H9 (cell line): ENCODE measurements at regions not wholly inside any gene's neighbourhood (a gene's known extent, or its start where the extent isn't known, plus 50 kb on each side); places are given as distances from the start of the nearest gene placed in this dataset.

Experiments
- DNase-seq: peaks from one replicate; pipeline ENCODE4 v3.0.0-alpha.2; 2017
- H2AFZ ChIP-seq: one replicate; pipeline ENCODE4 v1.6.1; 2013; ENCODE audit warnings: mild to moderate bottlenecking, low read length, control low read depth, moderate library complexity
- H2AK5ac ChIP-seq: 2 replicates; pipeline ENCODE4 v1.6.1; 2013; ENCODE audit warnings: low read length, control low read depth, mixed read lengths; ENCODE audit not compliant: insufficient read length
- H2BK120ac ChIP-seq: one replicate; pipeline ENCODE4 v1.6.1; 2013; ENCODE audit warnings: low read depth, mild to moderate bottlenecking, low read length, control low read depth, inconsistent platforms; ENCODE audit not compliant: poor library complexity, severe bottlenecking
- H2BK12ac ChIP-seq: 2 replicates; pipeline ENCODE4 v1.6.1; 2013; ENCODE audit warnings: low read length, control low read depth, mixed read lengths, low read depth; ENCODE audit not compliant: insufficient read length
- H2BK15ac ChIP-seq: 2 replicates; pipeline ENCODE4 v1.6.1; 2013; ENCODE audit warnings: low read depth, low read length, control low read depth
- H2BK20ac ChIP-seq: one replicate; pipeline ENCODE4 v1.6.1; 2013; ENCODE audit warnings: low read depth, mild to moderate bottlenecking, low read length, control low read depth, inconsistent platforms; ENCODE audit not compliant: poor library complexity, severe bottlenecking
- H2BK5ac ChIP-seq: 2 replicates; pipeline ENCODE4 v1.6.1; 2013; ENCODE audit warnings: low read length, control low read depth, mixed read lengths; ENCODE audit not compliant: insufficient read length
- H3K14ac ChIP-seq: 2 replicates; pipeline ENCODE4 v1.6.1; 2013; ENCODE audit warnings: low read length, control low read depth; ENCODE audit not compliant: insufficient read depth
- H3K18ac ChIP-seq: 2 replicates; pipeline ENCODE4 v1.6.1; 2013; ENCODE audit warnings: low read depth, mild to moderate bottlenecking, mixed read lengths, low read length, control low read depth; ENCODE audit not compliant: insufficient read length
- H3K23ac ChIP-seq: 2 replicates; pipeline ENCODE4 v1.6.1; 2013; ENCODE audit warnings: low read length, control low read depth, mixed read lengths, low read depth; ENCODE audit not compliant: insufficient read length
- H3K23me2 ChIP-seq: 2 replicates; pipeline ENCODE4 v1.6.1; 2013; ENCODE audit warnings: low read depth, mild to moderate bottlenecking, mixed read lengths, low read length, control low read depth; ENCODE audit not compliant: insufficient read length, poor library complexity, severe bottlenecking
- H3K27ac ChIP-seq: 2 replicates; pipeline ENCODE4 v1.5.1; 2013; ENCODE audit warnings: low read length, control low read depth, mixed read lengths, low read depth; ENCODE audit not compliant: insufficient read length
- H3K27me3 ChIP-seq: 2 replicates; pipeline ENCODE4 v1.6.1; 2013; ENCODE audit warnings: low read length, control low read depth, inconsistent platforms; ENCODE audit not compliant: insufficient read depth
- H3K4ac ChIP-seq: 2 replicates; pipeline ENCODE4 v1.6.1; 2013; ENCODE audit warnings: low read depth, mild to moderate bottlenecking, control low read depth, inconsistent platforms, low read length, moderate library complexity
- H3K4me1 ChIP-seq: 2 replicates; pipeline ENCODE4 v1.6.1; 2013; ENCODE audit warnings: low read length, control low read depth, inconsistent platforms; ENCODE audit not compliant: insufficient read depth
- H3K4me2 ChIP-seq: 2 replicates; pipeline ENCODE4 v1.6.1; 2013; ENCODE audit warnings: low read length, control low read depth, mixed read lengths; ENCODE audit not compliant: insufficient read length, insufficient read depth
- H3K56ac ChIP-seq: 2 replicates; pipeline ENCODE4 v1.6.1; 2013; ENCODE audit warnings: low read depth, mild to moderate bottlenecking, mixed read lengths, low read length, control low read depth; ENCODE audit not compliant: insufficient read length
- H3K79me1 ChIP-seq: 2 replicates; pipeline ENCODE4 v1.6.1; 2013; ENCODE audit warnings: low read depth, mild to moderate bottlenecking, moderate library complexity, low read length, control low read depth, inconsistent platforms; ENCODE audit not compliant: insufficient read depth, poor library complexity, severe bottlenecking
- H3K79me2 ChIP-seq: 2 replicates; pipeline ENCODE4 v1.6.1; 2013; ENCODE audit warnings: low read length, control low read depth, inconsistent platforms; ENCODE audit not compliant: insufficient read depth
- H3K9ac ChIP-seq: 2 replicates; pipeline ENCODE4 v1.6.1; 2013; ENCODE audit warnings: low read length, control low read depth, mixed read lengths; ENCODE audit not compliant: insufficient read length; ENCODE audit errors: extremely low read depth
- H3K9me3 ChIP-seq: one replicate; pipeline ENCODE4 v1.6.1; 2013; ENCODE audit warnings: low read depth, low read length, inconsistent platforms; ENCODE audit not compliant: control insufficient read depth
- H3T11ph ChIP-seq: one replicate; pipeline ENCODE4 v1.6.1; 2013; ENCODE audit warnings: mild to moderate bottlenecking, low read length, control low read depth, inconsistent platforms
- H4K20me1 ChIP-seq: one replicate; pipeline ENCODE4 v1.6.1; 2013; ENCODE audit not compliant: control insufficient read depth, insufficient read length, insufficient read depth
- H4K5ac ChIP-seq: 2 replicates; pipeline ENCODE4 v1.6.1; 2013; ENCODE audit warnings: low read depth, mild to moderate bottlenecking, mixed read lengths, low read length, control low read depth; ENCODE audit not compliant: insufficient read length
- H4K8ac ChIP-seq: replicated peaks from 2 replicates; pipeline ENCODE4 v1.6.1; 2013; ENCODE audit warnings: low read length, control low read depth, mixed read lengths, low read depth; ENCODE audit not compliant: insufficient read length
- H4K91ac ChIP-seq: 2 replicates; pipeline ENCODE4 v1.6.1; 2013; ENCODE audit warnings: low read depth, mild to moderate bottlenecking, moderate library complexity, mixed read lengths, low read length, control low read depth; ENCODE audit not compliant: insufficient read length
- H3K27ac Mint-ChIP-seq, 3 experiments: 2 replicates in 2 of 3; 3 replicates in 1 of 3; pipeline ENCODE4 v1.8.0; 2020 to 2021; ENCODE audit warnings: mixed read lengths in 3 of 3, mild to moderate bottlenecking in 1 of 3, moderate library complexity in 1 of 3
- H3K27me3 Mint-ChIP-seq: 2 replicates; pipeline ENCODE4 v1.8.0; 2021; ENCODE audit warnings: low read depth, mild to moderate bottlenecking, moderate library complexity, mixed read lengths
- H3K36me3 Mint-ChIP-seq, 3 experiments: 2 replicates in 2 of 3; 3 replicates in 1 of 3; pipeline ENCODE4 v1.8.0; 2020 to 2021; ENCODE audit warnings: low read depth in 3 of 3, mixed read lengths in 3 of 3; ENCODE audit not compliant: insufficient read depth in 1 of 3
- H3K4me1 Mint-ChIP-seq, 2 experiments: 2 replicates each; pipeline ENCODE4 v1.8.0; 2020; ENCODE audit warnings: mixed read lengths in 2 of 2
- H3K4me3 Mint-ChIP-seq, 2 experiments: 2 replicates in 1 of 2; 3 replicates in 1 of 2; pipeline ENCODE4 v1.8.0; 2020 to 2021; ENCODE audit warnings: mild to moderate bottlenecking in 2 of 2, mixed read lengths in 2 of 2, moderate library complexity in 1 of 2
- H3K9me3 Mint-ChIP-seq, 2 experiments: 2 replicates in 1 of 2; 3 replicates in 1 of 2; pipeline ENCODE4 v1.8.0; 2020; ENCODE audit warnings: mild to moderate bottlenecking in 2 of 2, mixed read lengths in 2 of 2, moderate library complexity in 1 of 2
- WGBS: extraction: QIAGEN DNeasy Blood & Tissue Kit; methylation state at CpG from one replicate; pipeline ENCODE4 v1.1.7; 2013; ENCODE audit warnings: missing lambda C conversion rate, low lambda C conversion rate, mixed read lengths; ENCODE audit not compliant: insufficient read length; ENCODE audit errors: extremely low coverage; 5-methylcytosine and 5-hydroxymethylcytosine counted together
- TF ChIP-seq, protein P1 (sequence below): fragments of 200-600 bp; sonication (generic); conservative IDR thresholded peaks from 3 replicates; pipeline ENCODE4 v1.8.0; 2021; ENCODE audit warnings: antibody characterized with exemption, mild to moderate bottlenecking

DNA sequence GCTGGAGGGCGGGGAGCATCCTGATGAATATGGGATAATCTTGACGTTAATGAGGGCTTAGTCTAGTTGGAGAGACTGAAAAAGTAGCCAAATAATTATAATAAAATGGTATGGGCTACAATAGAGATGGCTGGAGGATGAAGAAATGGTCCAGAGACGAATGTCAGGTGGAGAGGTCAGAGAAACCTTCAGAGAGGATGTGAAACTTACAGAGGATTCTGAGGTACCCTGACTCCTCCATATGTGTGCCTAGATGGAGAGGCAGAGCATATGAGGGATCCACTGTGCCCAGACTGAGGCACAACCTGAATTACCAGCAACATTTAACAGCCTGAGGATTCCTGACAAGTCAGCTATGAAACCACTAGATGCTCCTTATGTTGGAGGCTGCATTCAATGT is 417.0 kb downstream of the ATP23 start:
- WGBS = no CpG with 5 or more reads among the region's 3 CpGs
- H3K27me3 Mint-ChIP-seq = no peaks in the 10 kb centered on the region; the same call in 1 of the 2 replicates
- no peaks in the 10 kb centered on the region for H3K4me1 Mint-ChIP-seq
- Histone ChIP-seq H3K23me2 (no peaks in the 10 kb centered on the region), H3K56ac (no peak overlapping the region), H3K18ac (no peak overlapping the region), H2BK12ac (no peak overlapping the region), H4K20me1 (no peaks in the 10 kb centered on the region), H4K5ac (no peak overlapping the region), H3K14ac (no peak overlapping the region), H3T11ph (no peak overlapping the region), H3K23ac (no peak overlapping the region), H3K4me1 (no peaks in the 10 kb centered on the region), H3K9me3 (no peaks in the 10 kb centered on the region), H3K27me3 (no peaks in the 10 kb centered on the region), H2BK5ac (no peak overlapping the region), H2BK120ac (no peak overlapping the region), H3K27ac (no peak overlapping the region), H3K4me2 (no peak overlapping the region), H2AFZ (no peak overlapping the region), H2AK5ac (no peak overlapping the region), H3K79me2 (no peaks in the 10 kb centered on the region), H3K9ac (no peak overlapping the region), H2BK20ac (no peak overlapping the region), H3K79me1 (no peaks in the 10 kb centered on the region), H3K4ac (no peak overlapping the region), H4K8ac (no peak overlapping the region), H2BK15ac (no peak overlapping the region), H4K91ac (no peak overlapping the region)
- TF ChIP-seq, protein P1, sequence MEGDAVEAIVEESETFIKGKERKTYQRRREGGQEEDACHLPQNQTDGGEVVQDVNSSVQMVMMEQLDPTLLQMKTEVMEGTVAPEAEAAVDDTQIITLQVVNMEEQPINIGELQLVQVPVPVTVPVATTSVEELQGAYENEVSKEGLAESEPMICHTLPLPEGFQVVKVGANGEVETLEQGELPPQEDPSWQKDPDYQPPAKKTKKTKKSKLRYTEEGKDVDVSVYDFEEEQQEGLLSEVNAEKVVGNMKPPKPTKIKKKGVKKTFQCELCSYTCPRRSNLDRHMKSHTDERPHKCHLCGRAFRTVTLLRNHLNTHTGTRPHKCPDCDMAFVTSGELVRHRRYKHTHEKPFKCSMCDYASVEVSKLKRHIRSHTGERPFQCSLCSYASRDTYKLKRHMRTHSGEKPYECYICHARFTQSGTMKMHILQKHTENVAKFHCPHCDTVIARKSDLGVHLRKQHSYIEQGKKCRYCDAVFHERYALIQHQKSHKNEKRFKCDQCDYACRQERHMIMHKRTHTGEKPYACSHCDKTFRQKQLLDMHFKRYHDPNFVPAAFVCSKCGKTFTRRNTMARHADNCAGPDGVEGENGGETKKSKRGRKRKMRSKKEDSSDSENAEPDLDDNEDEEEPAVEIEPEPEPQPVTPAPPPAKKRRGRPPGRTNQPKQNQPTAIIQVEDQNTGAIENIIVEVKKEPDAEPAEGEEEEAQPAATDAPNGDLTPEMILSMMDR = no peak
- H3K4me3 Mint-ChIP-seq = no peak overlapping the region
- H3K9me3 Mint-ChIP-seq = no peaks in the 10 kb centered on the region; a peak in 2 of 5 replicates
- H3K27ac Mint-ChIP-seq = no peak overlapping the region
- H3K36me3 Mint-ChIP-seq = no peaks in the 10 kb centered on the region; a peak in 1 of 7 replicates
- DNase-seq = no peak
